GM19240 (cell line): ENCODE measurements at regions not wholly inside any gene's neighbourhood (a gene's known extent, or its start where the extent isn't known, plus 50 kb on each side); places are given as distances from the start of the nearest gene placed in this dataset.
"Not testable (repeated sequence)": the region's sequence is repeated elsewhere in the genome, so short reads cannot be mapped to it uniquely, and the experiment has no call there.

Experiments used
- DNase-seq: peaks from one replicate; pipeline ENCODE4 v3.0.0; 2011; ENCODE audit warnings: low spot score; ENCODE audit not compliant: insufficient read length

DNA sequence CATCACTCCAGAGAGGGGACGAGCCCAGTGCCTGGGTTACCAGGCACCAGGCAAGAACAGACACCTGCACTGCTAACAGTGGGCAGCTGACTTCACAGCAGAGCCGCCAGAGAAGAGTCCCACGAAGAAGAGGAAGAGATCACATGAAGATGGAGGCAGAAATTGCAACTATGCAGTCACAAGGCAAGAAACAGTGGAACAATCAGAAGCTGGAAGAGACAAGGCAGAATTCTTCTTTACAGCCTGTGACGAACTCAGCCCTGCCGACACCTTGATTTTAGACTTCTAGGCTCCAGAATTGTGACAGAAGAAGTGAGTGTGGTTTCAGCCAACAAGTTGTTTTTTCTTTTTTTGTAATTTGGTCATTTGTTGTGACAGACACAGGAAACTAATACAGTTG is 59.2 kb downstream of the IL12A start:
- no peak for DNase-seq

GRCh38 chr3:160049038-160049437 is 60.4 kb downstream of the IL12A start:
- no peak for DNase-seq

DNA sequence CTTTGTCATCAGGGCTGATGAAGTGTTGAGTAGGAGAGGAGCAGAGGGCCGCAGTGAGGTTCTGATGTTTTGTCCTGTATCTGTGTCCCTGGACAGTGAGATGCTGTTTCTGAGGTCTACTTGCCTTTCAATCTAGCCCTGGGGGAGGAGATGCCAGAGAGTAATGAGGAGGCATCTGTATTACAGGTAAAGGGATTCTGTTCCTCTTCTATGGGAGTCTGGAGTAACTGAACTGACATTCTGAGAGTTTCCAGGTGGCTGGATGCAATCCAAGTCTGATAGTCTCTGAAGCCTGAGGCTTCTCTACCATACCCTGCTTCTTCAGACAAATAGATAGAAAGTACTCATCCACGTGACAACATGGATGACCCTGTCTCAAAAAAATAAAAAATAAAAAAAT is 60.9 kb downstream of the IL12A start:
- DNase-seq = no peak

DNA sequence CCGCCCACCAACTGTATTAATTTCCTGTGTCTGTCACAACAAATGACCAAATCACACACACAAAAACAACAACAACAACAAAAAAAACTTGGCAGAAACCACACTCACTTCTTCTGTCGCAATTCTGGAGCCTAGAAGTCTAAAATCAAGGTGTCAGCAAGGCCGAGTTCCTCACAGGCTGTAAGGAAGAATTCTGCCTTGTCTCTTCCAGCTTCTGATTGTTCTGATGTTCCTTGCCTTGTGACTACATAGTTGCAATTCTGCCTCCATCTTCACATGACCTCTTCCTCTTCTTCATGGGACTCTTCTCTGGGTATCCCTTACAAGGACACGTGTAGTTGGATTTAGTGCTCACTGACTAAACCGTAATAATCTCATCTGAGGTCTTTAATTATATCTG is 61.4 kb downstream of the IL12A start:
- DNase-seq = no peak

DNA sequence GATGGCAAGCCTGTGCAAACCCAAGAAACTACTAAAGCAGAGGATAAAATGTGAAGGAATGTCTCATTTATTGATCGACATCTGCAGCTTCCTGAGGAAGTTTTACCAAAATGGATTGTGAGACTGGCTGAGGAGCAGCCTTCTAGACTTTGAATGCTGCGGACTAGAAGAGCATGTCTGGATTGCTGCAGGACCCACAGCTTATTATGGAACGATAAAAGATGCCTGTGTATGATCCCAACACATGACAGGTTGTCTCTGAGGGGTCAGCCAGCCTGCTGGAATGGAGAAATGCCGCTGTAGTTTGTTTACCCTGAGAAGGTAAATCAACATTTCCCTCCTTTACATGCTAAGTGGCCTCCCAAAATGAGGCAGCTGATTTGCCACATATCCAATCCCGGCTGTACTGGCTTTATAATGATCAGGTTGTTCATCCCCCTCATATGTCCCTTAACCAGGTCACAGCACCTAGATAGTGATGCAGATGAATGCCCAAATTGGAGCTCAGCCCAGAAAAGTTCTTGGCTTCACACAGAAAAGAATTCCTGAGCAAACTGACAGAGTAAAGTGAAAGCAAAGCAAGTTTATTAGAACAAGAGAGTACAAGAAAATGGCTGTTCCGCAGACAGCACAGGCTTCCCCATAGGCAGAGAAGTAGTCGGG is 63.9 kb downstream of the IL12A start:
- DNase-seq = no peak

GRCh38 chr3:160053048-160053391 is 64.4 kb downstream of the IL12A start:
- DNase-seq = no peak

DNA sequence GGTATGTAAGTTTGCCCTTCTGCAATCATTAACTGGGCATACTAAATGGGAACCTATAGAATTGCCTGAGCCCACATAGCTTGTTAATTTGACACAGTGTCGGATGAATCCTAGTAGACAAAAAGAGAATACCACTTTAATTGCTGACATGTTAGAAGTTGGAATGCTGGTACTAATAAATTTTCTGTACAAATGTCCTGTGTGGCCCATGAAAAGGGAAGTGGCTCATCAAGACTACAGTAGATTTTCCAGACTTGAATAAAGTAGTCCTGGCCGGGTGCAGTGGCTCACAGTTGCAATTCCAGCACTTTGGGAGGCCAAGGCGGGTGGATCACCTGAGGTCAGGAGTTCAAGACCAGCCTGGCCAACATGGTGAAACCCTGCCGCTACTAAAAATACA is 66.2 kb downstream of the IL12A start:
- not testable (repeated sequence) for DNase-seq

DNA sequence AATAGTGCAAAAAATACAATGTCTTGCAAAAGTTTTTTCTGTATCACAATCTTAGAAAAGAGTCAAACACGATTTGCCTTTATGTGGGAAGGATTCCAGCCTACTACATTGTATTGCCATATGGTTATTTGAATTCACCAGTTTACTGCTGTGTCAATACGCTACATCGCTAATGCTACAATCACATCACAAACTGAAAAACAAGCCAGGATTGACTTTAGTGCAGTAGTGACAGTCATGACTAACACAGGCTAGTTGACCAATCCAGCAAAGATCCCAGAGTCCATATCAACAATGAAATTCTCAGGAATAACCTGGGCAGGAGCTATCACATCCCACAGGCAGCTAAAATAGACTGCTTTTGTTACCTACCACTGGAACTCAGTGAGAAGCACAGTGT is 67.0 kb downstream of the IL12A start:
- DNase-seq = no peak

- no peak for DNase-seq
These were observed 68.7 kb downstream of the IL12A start for GRCh38 chr3:160057331-160057730.

DNA sequence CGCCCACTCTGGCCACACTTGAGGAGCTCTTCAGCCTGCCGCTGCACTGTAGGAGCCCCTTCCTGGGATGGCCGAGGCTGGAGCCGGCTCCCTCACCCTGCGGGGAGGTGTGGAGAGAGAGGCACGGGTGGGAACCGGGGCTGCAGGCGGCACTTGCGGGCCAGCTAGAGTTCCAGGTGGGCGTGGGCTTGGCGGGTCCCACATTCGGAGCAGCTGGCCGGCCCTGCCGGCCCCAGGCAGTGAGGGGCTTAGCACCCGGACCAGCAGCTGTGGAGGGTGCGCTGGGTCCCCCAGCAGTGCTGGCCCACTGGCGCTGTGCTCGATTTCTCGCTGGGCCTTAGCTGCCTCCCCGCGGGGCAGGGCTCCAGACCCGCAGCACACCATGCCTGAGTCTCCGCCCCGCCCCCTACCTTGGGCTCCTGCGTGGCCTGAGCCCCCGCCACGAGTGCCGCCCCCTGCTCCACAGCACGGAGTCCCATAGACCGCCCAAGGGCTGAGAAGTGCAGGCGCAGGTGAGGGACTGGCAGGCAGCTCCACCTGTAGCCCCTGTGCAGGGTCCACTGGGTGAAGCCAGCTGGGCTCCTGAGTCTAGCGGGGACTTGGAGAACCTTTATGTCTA is 71.9 kb downstream of the IL12A start:
- DNase-seq = no peak

DNA sequence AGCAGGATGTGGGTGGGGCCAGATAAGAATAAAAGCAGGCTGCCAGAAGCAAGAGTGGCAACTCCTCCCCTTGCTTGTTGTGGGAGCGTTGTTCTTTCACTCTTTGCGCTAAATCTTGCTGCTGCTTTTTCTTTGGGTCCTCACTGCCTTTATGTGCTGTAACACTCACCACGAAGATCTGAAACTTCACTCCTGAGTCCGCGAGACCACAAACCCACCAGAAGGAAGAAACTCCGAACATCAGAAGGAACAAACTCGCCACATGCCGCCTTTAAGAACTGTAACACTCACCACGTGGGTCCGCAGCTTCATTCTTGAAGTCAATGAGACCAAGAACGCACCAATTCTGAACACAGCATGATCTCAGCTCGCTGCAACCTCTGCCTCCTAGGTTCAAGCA is 72.9 kb downstream of the IL12A start:
- no peak for DNase-seq

GRCh38 chr3:160065282-160065681 is 76.6 kb downstream of the IL12A start:
- DNase-seq = no peak

- DNase-seq = no peak
These were observed 77.2 kb downstream of the IL12A start for GRCh38 chr3:160065786-160066185.

- no peak for DNase-seq
These were observed 81.4 kb downstream of the IL12A start for GRCh38 chr3:160069986-160070385.

GRCh38 chr3:160076519-160076918 is 87.9 kb downstream of the IL12A start:
- no peak for DNase-seq

- DNase-seq = no peak
These were observed 89.9 kb downstream of the IL12A start for GRCh38 chr3:160078533-160078932.

- DNase-seq = no peak
These were observed 93.4 kb downstream of the IL12A start for GRCh38 chr3:160081958-160082533.

DNA sequence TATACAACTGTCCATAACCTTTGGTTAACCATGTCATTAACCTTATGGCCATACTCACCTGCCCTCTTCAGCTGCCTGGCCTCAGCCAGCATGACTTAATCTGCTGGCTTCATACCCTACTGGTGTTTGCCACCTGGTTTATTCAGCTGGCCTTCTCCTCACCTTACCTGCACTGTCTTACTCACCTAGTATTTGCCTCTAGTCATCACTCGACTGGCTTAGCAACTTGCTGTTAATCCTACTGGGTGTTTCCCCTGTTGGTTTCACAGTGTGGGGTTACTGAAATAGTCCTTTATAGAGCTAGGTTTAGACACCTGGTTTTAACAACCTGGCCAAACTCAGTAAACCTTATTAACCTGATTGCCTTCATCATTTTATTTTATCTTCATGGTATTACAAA is 96.4 kb downstream of the IL12A start:
- no peak for DNase-seq

DNA sequence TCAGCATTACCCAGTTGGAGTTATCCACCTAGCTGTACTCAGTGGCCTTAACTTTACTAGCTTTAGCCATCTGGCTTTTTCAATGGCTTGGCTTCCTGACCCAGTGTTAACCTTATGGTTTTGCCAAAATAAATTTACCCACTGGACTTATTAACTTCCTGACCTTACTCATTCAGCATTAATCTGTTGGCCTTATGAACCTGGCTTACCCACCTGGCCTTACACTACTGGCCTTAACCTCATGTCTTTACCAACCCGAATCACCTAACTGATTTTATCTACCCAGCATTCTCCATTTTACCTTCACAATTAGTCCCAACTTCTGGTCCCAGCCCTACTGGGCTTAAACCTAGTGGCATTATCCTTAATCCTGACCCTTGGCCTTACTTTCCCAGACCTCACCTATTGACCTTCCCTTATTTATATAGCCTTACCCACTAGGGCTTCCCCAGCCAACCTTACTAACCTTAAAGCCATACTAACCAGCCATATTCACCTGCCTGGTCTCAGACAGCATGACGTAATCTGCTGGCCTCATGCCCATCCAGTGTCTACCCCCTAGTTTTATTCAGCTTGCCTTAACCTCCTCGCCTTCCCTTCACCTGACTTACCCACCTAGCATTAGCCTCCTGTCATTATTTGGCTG is 100.0 kb downstream of the IL12A start:
- no peak for DNase-seq

DNA sequence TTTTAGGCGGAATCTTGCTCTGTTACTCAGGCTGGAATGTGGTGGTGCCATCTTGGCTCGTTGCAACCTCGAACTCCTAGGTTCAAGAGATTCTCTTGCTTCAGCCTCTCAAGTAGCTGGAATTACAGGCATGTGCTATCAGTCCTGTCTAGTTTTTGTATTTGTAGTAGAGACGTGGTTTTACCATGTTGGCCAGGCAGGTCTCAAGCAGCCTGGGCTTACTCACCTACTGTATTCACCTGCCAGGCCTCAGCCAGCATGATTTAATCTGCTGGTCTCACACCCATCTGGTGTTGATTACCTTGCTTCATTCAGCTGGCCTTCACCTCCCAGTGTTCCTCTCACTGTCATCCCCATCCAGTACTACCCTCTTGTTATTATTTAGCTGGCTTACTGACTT is 102.0 kb downstream of the IL12A start:
- no peak for DNase-seq

GRCh38 chr3:160091441-160091840 is 102.8 kb downstream of the IL12A start:
- DNase-seq = no peak

GRCh38 chr3:160092760-160093159 is 104.1 kb downstream of the IL12A start:
- DNase-seq = no peak

GRCh38 chr3:160094562-160094961 is 105.9 kb downstream of the IL12A start:
- DNase-seq = no peak
